Eye (tissue), 1 donor: ENCODE measurements at regions not wholly inside any gene's neighbourhood (a gene's known extent, or its start where the extent isn't known, plus 50 kb on each side); places are given as distances from the start of the nearest gene placed in this dataset.

Source experiments
- DNase-seq: peaks from one replicate; pipeline ENCODE4 v3.0.0-alpha.2; 2015

DNA sequence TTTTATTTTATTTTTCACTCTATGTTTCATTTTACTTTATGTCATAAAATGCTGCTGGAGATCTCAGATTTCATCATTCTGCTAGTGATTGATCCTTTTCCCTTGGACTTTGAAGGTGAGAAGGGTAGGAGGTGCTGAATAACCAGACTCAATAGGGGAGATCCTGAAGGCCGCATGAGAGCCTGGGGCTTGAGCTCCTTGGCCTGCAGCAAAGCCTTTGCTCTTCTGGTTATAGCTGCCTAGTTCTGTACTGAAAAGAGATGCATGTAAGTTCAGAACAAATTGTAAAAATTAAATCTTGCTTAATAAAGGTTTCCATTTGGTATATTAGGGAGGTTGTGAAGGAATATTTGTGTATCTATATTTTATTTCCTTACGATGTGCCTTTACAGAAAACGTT lies 430.2 kb downstream of the QKI start:
- no peak for DNase-seq

DNA sequence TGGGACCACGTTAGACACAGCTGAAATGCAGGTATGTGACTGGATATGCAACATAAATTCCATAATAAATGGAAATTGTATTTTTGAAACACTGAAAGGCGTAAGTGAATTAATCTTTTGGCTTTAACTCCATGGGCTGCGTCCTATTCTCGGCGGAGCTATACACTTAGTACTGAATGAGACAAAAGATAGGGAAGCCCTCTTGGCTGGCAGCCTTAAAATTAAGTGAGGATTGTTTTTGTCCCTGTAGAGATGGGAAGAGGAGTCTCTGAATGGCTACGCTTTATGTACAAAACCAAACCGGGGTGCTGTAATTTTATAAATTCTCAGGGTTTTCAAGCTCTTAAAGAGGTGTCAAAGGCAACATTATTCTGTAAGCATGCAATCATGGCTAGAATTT lies 429.8 kb downstream of the QKI start:
- DNase-seq = no peak

DNA sequence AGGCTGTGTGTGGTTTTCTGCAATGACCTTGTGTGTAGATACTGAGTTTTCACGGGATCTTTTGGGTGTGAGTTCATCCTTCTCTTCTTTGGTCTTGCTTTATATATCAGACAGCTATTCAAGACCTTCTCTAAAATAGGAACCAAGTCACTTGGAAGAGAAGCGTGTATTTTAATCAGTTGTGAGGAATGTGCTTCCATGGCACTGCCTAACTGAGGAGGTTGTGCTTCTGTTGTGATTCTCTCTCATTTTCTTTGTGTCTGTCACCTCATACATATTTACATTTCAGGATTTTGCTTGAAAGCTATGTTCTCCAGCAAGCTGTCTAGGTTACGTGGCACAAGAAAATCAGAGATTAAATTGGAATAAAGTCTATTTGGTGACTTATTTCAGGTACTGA lies 428.7 kb downstream of the QKI start:
- DNase-seq = no peak

DNA sequence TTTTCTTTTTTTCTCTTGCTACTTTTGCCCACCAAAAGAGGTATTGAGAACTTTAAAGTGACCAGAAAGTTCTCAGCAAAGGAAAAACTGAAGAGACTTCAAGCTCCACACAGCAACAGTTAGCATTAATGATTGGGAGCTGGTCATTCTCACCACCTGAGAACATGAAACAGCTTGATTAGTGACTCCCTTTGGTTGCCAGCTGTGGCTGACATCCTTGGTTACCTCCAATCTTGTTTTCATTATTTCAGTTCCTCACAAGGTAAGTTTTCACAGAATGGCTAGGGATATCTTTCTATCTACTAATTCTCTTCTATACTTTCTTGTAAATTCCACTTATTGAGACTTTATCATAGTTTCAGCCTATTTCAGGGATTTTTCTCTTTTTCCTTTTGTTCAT lies 427.9 kb downstream of the QKI start:
- DNase-seq = no peak

DNA sequence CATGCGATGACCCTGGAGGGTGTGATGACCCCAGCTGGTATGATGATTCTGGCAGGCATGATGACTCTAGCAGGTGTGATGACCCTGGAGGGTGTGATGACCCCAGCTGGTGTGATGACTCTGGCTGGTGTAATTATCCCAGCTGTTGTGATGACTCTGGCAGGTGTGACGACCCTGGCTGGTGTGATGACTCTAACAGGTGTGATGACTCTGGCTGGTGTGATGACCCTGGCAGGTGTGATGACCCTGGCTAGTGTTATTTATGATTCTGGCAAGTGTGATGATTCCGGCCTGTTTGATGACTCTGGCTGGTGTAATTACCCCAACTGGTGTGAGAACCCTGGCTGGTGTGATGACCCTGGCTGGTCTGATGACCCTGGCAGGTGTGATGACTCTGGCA lies 427.2 kb downstream of the QKI start:
- no peak for DNase-seq

DNA sequence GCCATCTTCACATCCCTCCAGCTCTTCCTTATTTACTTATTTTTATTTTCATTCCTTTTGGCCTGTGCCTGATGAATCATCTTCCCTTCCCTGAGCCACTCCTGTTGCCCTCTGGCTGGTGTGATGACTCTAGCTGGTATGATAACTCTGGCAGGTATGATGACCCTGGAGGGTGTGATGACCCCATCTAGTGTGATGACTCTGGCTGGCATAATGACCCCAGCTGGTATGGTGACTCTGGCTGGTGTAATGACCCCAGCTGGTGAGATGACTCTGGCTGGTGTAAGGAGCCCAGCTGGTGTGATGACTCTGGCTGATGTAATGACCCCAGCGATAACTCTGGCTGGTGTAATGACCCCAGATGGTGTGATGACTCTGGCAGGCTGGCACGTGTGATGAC lies 426.8 kb downstream of the QKI start:
- DNase-seq = no peak

DNA sequence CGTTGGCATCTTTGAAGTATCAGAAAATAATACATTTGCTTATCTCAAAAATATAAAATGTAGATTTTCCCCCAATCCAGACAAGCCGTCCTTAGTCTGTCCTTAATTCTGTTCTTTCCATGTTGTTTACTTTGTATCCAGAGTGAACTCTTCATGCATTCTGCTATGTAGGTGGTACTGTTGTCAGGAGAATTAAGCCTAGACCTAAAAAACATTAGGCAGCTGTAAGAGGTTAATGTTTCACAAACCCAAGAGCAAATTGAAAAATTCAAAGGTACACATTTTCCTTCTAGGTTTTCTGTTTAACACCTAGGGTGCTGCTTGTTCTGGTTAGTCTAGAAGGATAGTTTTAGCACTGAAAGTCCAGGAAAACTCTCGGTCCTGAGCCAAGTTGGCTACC lies 426.4 kb downstream of the QKI start:
- no peak for DNase-seq

DNA sequence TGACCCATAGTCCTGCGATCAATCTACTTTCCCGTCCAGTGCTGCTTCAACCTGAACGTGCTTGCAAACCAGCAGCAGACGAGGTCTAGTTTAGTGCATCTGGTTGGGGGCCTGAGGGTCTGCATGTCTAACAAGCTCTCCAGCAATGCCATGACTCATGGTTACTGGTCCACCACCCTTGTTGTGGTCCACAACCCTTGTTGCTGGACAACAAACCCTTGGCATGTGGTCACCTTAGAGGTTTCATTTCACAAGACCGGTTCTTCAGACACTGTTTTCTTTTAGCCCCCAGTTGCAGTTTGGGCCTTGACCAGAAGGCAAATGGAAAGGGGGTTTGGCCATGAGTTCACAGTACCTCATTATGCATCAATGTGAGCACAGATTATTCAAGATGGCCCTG lies 424.8 kb downstream of the QKI start:
- no peak for DNase-seq

DNA sequence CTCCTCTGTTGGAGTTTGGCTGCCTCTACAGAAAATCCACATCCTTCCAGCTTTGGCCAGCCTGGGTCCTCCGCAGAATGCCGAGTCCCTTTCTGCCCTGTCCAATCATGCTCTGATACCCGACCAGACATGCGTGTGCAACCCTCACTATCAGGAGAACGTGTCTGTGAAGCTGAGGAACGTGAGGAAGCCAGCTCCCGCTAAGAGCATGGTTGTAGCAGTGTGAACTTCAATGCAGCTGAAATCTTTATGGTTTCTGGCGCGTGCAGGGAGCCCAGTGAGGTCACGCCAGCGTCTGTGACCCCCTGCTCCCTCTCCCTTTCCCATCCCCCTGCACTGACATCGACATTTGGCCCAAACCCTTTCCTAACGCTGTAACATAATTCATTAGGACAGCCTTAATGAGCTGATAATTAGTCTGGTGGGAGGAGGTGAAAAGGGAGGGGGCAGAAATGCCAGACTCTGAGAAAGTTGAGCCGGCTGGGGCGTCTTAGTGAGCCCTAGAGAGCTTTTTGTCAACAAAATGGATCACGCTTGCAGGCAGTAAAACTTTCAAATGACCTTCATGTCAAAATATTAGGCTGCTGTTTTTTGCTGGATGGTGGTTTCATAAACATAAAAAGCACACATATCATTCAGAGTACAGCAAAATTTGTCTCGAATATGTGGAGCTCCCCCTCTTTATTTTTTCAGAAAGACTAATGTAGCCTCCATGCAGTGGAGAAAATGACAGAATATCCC lies 423.3 kb downstream of the QKI start:
- peak; percentile 90 for DNase-seq

DNA sequence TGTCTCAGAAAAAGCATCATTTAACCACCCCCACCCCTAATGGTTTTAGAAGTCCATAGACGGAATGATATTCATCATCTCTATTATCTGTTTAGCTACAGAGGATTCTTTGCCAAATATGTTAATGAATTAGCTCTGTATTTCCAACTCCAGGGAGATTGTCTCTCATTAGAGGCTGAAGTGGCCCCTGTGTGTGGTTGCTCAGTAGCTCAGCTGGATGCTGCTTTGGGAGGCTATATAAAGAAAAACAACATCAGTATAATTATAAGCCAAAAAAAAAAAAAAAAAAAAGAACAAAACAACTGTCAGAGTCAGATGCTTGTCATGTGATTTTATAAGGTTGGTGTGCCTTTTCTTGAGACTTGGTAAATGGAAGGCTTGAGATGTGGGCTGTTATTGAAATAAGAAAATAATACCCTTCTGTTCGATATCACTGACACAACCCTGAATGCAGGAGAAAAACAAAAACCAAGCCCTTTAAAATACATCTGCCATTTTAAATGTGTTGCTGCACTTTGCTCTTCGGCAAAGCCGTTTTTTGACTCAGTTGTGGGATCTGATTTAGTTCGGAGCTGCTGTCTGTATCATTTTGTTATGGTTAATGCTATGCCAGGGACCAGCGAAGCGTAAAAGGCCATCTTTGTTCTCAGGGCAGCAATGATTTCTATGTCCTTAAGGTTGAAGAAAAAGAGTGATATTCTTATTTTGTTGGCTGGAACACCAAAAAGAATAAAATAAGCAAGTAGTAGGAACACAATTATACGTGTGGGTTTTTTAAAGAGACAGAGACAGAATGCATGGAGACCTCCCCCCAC lies 422.6 kb downstream of the QKI start:
- no peak for DNase-seq

DNA sequence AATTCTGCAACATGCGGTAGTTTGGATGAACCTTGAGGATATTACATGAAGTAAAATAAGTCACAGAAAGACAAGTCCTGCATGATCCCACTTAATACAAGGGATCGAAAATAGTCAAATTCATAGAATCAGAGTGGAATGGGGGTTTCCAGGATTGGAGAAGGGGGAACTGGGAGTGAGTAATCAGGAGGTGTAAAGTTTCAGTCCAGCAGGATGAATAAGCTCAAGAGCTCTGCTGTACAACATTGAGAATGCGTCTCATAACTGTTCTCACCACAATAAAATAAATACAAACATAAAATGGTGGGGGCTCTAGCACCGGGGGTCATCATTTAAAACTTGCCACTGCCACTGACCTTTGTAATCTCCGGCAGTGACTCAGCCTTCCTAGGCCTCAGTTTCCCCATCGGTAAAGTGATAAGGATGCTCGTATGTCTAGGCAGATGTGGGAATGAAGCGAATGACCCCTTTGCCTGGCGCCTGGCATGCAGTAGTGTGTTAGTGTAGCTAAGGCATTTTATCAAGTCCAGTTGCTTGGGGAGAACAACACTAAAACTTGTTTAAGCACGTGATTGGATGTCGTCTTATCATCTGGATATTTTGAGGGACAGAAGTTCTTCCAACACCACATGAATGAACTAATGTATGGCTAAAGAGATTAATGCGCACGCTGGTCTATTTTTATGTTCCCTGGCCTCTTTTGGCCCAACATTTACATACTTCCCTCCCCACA lies 421.1 kb downstream of the QKI start:
- DNase-seq = no peak

DNA sequence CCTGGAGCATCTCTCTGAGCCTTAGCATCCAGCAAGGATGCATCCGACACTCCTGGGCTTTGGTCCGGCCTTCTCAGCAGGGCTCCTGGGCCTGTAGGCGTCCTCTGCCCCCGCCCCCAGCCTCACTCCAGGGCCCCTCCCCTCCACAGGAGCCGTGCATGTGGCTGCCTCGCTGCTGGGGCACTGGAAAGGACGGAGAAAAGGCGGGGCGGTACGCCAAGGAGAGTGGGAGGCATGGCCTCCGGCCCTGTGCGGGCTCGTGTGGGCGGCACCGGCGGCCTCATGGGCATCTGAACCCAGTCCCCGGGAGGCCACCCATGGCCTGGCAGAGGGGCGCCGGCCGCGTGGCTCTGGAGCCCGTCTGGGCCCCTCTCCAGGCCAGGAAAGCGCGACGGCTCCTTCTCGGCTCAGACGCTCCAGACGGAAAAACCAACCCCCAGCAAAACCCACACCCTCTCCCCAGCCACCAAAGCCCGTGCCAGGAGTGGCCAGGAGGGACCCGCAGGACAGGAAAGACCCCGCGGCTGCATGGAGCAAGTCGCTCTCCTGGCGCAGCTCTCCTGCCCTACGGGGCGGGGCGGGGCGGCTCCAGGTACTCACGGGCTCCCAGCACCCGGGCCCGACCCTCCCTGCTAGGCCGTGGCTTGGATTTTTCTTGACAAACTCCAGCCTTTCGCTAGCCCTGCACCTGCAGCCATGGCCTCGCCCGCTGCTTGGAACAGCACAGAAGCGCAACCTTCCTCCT lies 419.9 kb downstream of the QKI start:
- no peak for DNase-seq

DNA sequence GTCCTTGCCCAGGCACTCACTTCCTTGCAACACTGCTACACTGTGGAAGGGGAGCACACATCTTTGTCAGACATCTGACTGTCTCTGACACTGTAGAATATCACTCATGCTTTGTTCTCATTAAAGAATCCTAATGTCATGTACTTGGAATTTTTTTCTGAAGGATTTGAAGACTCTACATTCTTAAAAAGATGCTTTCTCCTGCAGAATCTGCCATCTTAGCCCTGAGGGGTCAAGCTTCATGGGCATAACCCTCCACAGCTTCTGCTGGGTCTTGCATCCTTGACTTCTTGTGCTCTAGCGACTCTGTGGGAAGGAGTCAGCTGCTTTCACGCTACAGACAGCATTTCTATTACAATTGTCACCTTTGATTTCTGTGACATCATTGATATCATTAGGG lies 417.2 kb downstream of the QKI start:
- no peak for DNase-seq

DNA sequence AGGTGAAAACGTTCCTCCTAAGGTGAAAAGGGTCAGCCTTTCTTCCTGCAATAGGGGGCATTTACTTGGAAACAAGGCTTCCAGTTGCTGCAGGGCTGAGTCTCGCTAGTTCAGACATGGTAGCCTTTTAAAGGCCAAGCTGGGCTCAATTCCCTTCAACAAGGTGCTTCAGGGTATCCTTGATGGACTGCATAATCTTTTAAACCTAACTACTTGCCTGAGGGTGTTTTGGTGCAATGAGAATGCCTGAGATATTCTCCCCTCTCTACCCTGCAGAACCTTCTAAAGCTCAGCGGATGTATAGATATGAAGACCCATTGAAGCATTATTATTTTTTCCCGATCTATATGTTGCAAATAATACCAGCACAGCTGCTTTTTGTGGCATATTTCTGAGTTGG lies 416.1 kb downstream of the QKI start:
- DNase-seq = no peak

DNA sequence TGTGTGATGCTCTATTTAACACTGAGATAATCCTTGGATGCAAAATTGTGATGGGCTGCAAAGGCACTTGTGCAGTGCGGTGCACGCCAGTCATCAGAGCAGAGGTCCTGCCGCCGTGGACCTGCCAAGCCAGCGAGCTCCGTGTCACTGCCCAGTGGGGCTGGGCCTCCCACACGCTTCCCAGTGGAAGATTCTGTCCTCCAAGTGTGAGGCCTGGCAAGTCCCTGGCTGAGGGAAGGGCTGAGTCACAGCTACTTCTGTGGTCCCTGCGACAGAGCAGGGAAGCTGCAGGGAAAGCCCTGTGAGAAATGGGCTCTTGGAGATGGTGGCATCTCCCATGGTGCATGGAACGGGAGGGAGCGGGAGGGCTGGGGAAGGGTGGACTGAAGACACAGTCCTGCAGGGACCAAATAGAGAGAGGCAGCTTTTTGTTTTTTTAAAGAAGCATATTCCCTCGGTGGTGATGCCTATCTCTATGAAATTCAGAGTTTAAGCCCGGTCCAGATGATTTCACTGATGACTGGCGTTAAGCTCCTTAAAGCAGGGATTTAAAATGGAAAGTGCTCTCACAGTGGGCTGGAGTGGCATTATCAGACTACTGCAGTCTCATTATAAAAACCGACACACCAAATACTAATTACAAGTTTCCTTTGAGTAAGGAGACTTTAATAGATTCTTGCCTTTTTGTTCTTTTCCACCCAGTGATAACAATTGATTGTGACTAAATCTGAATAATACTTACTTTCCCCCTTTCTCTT lies 413.7 kb downstream of the QKI start:
- DNase-seq = peak; percentile 56

DNA sequence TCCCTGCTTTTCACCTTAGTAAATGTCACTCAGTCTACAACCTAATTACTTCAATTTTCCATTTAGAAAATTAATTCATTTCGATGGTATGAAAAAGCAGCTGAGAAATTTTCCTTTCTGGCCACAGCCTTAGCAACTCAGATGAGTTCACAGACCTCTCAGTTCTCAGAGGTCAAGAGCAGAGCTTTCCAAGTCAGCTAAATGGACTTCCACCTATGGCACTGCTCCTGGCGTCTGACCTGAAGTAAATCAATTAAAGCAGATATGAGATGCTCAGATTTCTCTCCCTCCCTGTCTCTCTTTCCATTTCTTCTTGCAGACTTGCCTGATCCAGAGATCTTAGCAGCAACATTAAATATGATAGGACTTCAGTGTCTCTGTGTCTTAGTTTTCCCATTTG lies 412.6 kb downstream of the QKI start:
- DNase-seq = no peak

DNA sequence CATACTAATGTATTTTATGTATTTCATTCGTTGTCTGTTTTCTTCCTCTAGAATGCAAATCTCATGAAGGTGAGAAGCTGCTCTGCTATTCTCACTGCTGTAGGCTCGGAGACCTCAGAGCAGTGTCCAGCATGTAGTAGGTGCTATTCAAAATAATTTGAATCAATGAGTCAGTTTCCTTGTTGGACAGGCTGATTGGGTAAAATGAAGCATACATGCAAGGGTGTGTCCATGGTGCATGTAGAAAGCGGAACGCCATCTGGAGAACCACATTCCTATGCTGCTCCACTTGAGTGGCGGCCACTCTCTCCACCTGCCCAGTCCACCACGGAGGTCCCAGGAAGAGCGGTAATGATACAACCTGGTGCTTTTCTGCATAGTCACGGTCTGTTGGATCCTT lies 412.1 kb downstream of the QKI start:
- DNase-seq = no peak

DNA sequence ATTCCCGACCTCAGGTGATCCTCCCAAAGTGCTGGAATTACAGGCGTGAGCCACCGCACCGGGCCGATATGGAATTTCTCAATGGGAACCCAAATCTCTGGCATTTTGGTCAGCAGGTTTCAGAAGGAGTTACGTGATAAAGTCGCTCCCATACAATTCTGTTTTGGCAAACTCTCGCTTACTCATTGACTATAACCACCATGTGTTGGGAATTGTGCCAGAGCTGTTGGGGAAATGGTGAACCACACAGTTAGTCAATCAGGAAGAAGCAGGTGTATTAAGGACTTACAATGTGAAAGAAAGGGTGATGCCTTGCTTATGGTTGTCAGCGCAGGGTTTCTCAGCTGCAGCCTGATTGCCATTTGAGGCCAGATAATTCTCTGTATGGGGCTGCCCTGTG lies 410.5 kb downstream of the QKI start:
- no peak for DNase-seq

DNA sequence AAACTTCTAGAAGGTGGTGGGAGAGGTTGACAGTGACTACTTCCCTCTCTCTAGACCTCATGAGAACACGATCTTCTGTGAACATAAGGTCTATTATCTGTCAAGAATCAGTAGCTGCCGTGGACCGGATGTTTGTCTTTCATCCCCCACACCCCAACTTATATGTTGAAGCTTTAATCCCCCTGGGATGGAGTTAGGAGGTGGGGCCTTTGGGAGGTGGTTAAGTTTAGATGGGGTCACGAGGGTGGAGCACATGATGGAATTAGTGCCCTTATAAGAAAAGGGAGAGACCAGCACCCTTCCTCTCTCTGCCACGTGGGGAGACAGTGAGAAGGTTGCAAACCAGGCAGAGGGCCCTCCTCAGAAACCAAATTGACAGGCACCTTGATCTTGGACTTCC lies 409.1 kb downstream of the QKI start:
- DNase-seq = no peak

DNA sequence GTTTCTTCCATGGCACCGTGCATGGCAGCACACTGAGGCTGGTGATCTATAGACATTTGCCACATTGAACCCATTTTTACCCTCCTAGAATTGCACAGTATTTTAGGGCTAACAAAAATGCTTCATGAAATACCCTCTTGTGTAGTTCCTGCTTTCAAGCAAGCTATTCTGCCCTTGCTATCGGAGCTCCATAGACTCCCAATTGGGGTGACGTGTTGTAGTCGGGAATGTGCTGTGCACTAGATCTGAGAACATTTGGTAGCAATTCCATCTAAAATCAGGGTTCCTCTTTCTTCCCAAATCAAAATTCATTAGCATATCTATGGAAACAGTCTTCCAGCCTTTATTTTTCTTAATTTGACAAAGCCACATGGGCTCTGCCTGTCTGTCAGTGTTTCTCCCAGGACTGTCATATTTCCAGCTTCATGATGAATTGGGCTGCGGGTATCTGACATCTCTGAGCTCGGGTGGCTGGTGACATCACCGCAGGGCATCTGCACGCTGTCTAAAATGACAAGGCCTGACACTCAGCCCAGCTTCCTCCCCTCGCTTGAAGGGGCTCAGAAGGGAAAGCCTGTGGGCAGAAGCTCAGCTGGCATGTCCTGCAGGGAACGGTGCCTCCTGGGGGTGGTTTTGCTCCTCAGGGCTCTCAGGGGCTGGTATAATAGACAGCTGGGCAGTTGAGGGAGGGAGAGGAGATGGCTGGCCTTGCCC lies 406.4 kb downstream of the QKI start:
- no peak for DNase-seq

DNA sequence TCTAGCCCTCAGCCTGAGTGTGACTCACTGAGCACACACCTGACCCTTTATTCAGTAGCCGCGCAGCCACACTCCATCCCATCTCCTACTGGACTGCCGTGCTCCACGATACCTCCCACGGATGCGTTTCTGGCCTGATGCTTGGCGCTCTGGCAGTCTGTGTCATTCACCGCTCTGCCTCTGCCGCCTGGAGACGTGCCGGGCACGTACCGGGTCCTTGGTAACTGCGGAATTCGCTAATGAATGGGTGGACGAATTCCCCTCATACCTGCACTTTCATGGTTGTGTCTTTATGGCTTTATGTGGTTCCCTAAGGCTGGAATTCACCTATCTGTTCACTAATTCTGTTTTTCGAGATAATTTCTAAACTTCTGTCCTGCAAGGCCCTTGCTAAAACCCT lies 405.7 kb downstream of the QKI start:
- DNase-seq = no peak

DNA sequence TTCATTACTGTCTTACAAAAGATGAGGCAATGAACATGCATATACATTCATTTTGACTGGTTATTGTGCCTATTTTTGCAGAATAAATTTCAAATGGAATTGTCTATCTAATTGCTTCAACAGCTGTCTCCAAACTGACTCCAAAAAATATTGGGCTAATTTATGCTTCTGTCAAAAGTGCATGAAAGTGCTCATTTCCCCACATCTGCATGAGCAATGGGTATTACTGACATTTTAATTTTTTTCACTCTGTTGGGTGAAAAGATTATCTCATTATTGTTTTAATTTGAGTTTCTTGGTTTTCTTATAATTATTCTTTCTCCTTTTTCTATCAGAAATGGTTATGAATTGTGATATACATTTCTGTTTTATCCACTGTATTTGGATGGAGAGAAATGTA lies 404.2 kb downstream of the QKI start:
- no peak for DNase-seq
